T follicular helper cell (primary cell): ENCODE measurements at regions not wholly inside any gene's neighbourhood (a gene's known extent, or its start where the extent isn't known, plus 50 kb on each side); places are given as distances from the start of the nearest gene placed in this dataset.
"Not testable (repeated sequence)": the region's sequence is repeated elsewhere in the genome, so short reads cannot be mapped to it uniquely, and the experiment has no call there.

Experiments used
- DNase-seq: peaks from one replicate; pipeline ENCODE4 v3.0.0-alpha.2; 2020; ENCODE audit warnings: low read depth

DNA sequence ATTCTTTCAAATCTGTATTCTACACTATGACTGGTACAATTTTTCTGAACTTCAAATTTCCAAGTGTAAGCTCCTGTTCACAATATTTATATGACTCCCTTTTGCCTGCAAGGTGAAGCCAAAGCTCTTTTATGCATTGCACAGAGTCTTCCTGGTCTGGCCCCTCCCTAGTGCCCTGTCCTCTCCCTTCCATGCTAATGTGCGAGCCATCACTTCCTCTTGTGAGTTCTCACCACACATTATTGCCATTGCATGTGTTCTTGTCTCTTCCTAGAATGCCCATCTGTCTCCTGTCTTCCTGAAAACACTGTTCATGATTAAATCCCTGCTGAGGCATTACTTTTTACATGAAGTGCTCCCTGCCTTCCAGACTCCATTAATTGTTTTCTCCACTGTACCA, 169.9 kb downstream of the MC4R start:
- DNase-seq = no peak

GRCh38 chr18:60200558-60200957, 172.0 kb downstream of the MC4R start:
- DNase-seq = no peak

DNA sequence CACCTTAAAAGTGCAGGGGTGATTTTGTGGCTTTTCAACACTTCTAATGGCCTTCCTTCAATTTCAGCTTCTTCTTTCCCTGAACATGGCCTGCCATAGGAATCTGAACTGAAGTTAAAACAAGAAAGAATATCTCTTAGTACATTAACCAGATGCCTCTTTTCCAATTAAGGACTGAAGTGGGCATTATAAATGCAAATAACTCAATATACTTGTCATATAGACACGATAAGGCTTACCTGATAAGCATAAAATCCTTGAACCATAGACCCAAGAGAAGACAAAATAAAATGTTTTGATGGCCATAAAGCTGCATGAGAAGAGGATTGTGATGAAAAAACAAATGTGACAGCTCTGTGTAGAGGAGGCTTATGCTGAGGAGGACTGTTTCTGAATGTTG, 173.1 kb downstream of the MC4R start:
- DNase-seq = no peak

DNA sequence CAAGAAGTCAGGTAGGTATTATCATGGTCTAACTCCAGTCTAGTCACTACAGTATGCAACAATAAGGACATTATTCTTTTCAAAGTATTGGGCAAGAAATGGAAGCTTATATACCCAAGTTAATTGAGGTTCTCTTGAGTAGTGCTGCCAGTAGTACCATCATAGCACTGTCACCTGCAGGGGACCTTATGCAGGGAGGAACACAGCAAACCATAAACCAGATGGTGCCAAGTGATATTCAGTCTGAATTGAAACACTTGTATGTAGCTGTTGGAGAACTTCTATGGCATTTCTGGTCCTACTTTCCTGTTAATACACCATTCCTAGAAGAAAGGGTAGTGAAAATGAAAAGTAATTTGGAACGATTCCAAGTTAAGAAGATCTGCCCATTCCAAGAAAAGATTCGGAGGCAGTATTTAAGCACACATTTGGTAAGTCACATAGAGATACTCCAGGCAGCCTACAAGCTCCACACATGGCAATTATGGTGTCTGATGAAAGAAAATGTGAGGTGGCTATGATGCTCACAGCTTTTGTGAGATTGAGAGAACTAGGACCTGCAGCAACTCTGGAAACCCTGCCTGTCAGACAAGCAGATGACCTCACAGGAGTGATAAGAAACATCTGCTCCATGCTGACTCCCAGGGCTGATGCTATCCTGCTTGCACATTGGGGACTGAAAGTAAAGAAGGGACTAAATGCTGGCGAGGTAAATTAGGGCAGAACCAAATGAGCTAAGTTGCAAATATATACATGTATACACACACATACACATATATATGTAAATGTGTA, 174.7 kb downstream of the MC4R start:
- no peak for DNase-seq

DNA sequence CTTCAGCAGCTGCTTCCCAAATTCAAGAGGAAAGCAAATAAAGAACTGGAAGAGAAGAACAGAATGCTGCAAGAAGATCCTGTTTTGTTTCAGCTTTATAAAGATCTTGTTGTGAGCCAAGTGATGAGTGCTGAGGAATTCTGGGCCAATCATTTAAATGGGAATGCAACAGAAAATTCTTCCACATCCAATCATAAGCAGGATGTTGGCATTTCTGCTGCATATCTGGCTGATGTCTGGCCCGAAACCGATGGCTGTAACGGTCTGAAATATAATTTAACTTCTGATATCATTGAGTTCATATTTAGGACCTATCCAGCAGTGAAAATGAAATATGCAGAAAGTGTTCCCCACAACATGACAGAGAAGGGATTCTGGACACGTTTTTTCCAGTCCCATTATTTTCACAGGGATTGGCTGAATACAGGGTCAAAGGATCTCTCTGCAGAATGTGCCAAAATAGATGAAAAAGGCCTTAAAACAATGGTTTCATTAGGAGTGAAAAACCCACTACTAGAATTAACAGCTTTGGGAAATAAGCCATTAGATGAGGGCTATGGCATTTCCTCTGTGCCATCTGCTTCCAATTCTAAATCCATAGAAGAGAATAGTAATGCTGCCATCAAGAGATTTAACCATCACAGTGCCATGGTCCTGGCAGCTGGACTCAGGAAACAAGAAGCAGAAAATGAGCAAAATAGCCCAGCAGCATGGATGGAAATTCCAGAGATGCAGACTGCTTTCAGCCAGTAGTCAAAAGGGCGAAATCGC, 175.6 kb downstream of the MC4R start:
- DNase-seq = no peak

DNA sequence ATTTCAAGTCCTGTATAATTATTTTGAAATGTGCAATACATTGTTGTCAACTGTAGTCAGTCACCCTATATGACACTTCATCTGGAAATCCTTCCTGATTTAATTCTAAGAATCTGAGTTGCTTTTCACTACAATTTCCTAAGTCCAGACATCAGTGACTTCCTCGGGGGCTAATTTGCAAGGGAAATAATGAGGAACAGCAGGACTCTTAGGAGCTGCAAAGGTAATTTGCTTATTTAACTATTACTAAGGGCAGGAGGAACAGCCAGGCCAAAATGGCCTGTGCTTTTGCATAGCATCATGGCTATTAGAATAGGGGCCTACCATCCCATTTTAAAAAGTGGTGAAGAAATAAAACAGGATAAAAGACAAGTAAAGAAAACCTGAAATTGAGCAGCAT, 178.8 kb downstream of the MC4R start:
- DNase-seq = no peak

DNA sequence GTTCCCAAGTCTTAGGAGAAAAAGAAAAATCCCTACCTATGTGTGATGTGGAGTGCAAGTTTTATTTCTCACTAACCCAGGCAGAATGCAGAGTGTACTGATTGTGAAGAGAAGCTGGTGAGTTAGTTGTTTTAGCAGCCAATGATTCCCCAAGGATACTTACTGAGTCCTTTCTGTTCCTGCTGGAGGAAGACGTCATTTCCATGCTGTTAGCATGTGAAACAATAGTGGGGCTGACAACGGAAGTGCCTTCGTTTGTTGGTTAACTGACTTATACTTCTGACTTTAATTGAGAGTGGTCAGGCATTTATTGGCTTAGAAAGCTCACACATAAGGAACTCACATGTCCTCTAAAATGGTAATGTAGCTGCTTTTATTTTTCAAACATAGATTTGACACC, 180.6 kb downstream of the MC4R start:
- no peak for DNase-seq

GRCh38 chr18:60189856-60190255, 182.7 kb downstream of the MC4R start:
- DNase-seq = no peak

DNA sequence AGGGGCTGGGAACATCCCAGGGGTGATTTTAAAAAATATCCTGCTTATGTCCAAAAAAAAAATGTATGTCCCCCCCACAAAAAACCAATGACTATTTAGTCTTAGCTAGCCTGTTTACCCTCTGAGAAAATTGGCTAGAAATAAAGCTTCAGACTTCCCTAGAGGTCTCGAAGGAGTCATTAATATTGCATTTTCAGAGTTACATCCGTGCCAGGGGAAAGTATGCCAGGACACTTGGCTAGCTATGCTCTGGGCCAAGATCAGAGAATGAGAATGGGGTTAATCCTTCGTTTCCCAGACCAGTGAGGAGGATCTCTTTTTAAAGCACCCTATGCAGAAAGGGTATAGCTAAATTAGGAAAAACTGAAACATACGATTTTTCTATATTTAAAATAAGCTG, 183.6 kb downstream of the MC4R start:
- DNase-seq = no peak

- DNase-seq = no peak
These were observed 190.4 kb downstream of the MC4R start for GRCh38 chr18:60182223-60182622.

DNA sequence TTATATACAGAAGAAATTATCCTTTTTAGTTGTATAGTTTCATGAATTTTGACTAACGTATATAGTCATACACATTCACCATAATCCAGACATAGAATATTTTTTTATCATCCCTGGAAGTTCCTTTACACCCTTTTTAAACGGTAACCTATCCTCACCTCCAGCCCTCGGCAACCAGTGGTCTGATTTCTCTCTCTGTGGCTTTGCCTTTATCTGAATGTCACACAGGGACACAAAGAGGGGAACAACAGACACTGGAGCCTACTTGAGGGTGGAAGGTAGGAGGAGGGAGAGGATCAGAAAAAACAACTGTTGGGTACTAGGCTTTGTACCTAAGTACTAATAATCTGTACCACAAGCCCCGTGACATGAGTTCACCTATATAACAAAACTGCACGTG, 191.9 kb downstream of the MC4R start:
- DNase-seq = no peak

- DNase-seq = not testable (repeated sequence)
These were observed 194.4 kb downstream of the MC4R start for GRCh38 chr18:60178224-60178623.

DNA sequence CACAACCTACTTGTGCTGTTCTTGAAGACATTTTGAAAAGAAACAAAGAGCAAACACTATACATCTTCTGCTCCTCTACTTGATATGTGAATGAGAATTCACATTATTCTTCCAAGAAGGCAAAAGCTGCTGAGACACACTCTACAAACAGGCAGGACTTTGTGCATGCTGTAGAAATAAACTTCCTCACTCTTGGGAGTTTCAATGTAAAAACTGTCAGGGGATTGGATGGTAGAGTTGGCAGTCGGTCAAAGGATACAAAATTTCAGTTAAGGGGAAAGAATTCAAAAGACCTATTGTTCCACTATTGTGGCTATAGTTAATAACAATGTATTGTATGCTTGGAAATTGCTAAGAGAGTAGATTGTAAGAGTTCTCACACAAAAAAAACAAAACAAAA, 196.3 kb downstream of the MC4R start:
- DNase-seq = no peak

DNA sequence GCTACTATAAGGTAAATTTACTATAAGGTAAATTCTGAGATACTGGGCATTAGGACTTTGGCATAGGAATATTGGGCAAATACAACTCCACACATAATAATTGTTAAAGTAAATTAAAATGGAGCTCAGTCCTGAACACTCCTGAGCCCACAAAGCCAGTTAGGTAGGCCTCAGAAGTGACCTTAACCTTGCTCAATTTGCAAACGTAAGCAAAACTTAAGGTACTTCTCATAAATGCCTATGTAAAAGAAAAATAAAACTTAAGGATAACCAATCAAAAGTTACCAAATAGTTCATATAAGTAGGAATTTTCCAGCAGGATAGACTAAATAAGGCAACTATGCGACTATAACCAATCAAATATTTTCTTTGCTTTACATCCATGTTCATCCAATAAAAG, 197.7 kb downstream of the MC4R start:
- no peak for DNase-seq

GRCh38 chr18:60172030-60172429, 200.5 kb downstream of the MC4R start:
- no peak for DNase-seq

GRCh38 chr18:60163622-60164021, 209.0 kb downstream of the MC4R start:
- no peak for DNase-seq

DNA sequence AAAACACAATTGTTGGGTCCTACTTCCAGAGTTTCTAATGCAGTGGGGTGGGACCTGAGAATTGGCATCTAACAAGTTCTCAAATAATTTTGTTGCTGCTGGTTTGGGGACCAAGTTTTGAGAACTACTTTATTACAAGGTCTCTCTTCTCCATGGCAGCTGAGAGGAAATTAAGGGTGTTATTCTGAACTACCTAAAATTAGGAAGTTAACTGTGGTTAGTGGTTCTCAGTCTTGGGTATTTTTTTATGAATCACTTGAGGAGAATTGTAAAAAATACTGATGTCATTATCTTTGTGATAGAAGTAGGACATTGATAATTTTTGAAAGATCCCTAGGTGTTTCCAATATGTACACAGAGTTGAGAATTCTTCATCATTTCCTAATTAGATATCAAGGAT, 210.2 kb downstream of the MC4R start:
- DNase-seq = no peak

GRCh38 chr18:60157810-60158209, 214.8 kb downstream of the MC4R start:
- DNase-seq = no peak

DNA sequence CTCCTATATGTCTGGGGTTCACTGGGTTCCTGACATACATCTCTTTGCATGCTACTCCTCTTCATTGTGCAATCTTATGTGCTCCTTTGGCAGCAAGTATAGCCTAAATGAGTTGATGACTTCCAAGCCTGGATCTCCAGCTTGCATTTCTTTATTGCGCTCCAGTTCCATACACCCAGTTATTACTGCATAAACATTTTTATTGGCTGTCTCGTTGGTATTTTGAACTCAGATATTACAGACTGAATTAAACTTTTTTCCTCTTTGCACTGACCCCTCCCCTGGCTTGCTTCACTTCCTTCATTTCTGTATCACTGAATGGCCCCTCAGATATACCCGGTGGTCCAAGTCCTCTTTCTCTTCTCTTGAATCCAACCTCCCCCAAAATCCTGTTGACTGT, 219.2 kb downstream of the MC4R start:
- DNase-seq = no peak

- DNase-seq = no peak
These were observed 223.3 kb downstream of the MC4R start for GRCh38 chr18:60149316-60149715.

DNA sequence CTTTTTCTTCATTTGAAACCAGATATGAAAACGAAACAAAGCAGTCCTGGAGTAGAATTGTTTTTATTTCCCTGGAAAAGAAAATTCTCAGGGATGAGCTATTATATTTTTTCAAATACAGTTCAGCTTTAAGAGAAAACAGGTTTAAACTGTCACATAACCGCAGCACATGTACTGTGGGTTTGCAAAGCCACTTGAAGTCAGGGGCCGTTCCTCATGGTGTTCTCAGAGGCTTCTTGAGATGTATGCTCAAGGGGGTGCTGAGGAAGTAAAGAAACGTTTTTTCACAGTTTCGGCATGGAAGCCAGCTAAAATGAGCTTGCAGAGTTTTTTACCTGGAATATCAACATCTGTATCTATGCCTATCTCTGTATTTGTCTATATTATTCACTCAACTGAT, 225.3 kb downstream of the MC4R start:
- no peak for DNase-seq

DNA sequence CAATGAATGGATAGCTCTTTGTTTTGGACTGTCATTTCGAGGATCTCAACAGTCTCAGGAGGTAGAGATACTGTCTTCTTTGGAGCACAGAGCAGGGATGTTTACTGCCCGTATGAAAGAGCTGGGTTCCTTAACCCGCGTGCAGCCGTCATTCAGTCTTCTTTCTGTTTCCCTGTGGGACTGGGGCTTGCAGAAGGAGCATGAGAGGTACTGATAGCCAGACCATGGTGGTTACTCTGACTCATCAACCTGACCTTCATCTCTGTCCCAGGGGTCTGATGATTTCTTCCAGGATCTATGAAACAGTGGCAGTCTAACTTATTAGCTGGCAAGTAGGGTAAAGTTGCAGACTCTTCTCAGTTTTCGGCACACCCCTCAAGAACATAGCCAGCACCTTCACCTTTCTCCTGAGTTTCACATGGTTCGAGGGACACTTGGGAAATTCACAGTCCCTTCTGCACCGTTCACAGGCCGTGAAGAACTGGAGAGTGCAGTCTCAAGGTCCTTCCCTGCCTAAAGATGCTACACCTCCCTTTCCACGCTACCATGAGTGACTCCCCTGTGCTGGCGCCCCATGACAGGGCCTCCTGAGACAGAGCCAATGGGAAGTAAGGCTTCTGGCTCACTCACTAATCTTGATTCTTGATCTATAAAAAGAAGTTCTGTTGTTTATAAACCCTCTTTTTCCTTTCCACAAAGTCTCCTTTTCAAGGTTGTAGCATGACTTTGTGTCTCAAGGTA, 226.2 kb downstream of the MC4R start:
- DNase-seq = no peak

GRCh38 chr18:60145776-60146175, 226.8 kb downstream of the MC4R start:
- no peak for DNase-seq
